NCI-H2081 (cell line): ENCODE measurements at regions not wholly inside any gene's neighbourhood (a gene's known extent, or its start where the extent isn't known, plus 50 kb on each side); places are given as distances from the start of the nearest gene placed in this dataset.
"Not testable (repeated sequence)": the region's sequence is repeated elsewhere in the genome, so short reads cannot be mapped to it uniquely, and the experiment has no call there.

Experiments used
- DNase-seq, 2 experiments: peaks; one replicate each; lab custom pipeline; 2025; lab: John Stamatoyannopoulos, UW

GRCh38 chr2:187782301-187782700, 228.1 kb upstream of the TFPI start:
- no peak for DNase-seq

- DNase-seq, result no peak
Observed at GRCh38 chr2:187783446-187783845, 229.2 kb upstream of the TFPI start.

- not testable (repeated sequence) for DNase-seq
Observed at GRCh38 chr2:187784138-187784537, 229.9 kb upstream of the TFPI start.

GRCh38 chr2:187799601-187800000, 245.4 kb upstream of the TFPI start:
- DNase-seq, result no peak

- DNase-seq, result no peak
Observed at GRCh38 chr2:187803816-187804215, 249.6 kb upstream of the TFPI start.

GRCh38 chr2:187815113-187815512, 260.9 kb upstream of the TFPI start:
- DNase-seq, result no peak

GRCh38 chr2:187819624-187820023, 265.4 kb upstream of the TFPI start:
- DNase-seq, result no peak

- DNase-seq, result no peak
Observed at GRCh38 chr2:187825108-187825507, 270.9 kb upstream of the TFPI start.

GRCh38 chr2:187826023-187826422, 271.8 kb upstream of the TFPI start:
- DNase-seq, result peak in 1 of 2 experiments; percentile 7

GRCh38 chr2:187834787-187835186, 280.6 kb upstream of the TFPI start:
- DNase-seq, result no peak

- no peak for DNase-seq
Observed at GRCh38 chr2:187838690-187839089, 284.5 kb upstream of the TFPI start.

- DNase-seq, result no peak
Observed at GRCh38 chr2:187842315-187842714, 288.1 kb upstream of the TFPI start.

GRCh38 chr2:187842978-187843847, 289.0 kb upstream of the TFPI start:
- peak; percentile 54 to 56 for DNase-seq

- DNase-seq, result no peak
Observed at GRCh38 chr2:187847245-187848208, 293.3 kb upstream of the TFPI start.

- no peak for DNase-seq
Observed at GRCh38 chr2:187851955-187852561, 297.8 kb upstream of the TFPI start.

- DNase-seq, result peak in 1 of 2 experiments; percentile 7
Observed at GRCh38 chr2:187853381-187853791, 299.2 kb upstream of the TFPI start.

GRCh38 chr2:187854801-187855200, 300.6 kb upstream of the TFPI start:
- no peak for DNase-seq

GRCh38 chr2:187855689-187856088, 301.5 kb upstream of the TFPI start:
- DNase-seq, result no peak

GRCh38 chr2:187857826-187858225, 303.6 kb upstream of the TFPI start:
- DNase-seq, result no peak

GRCh38 chr2:187862715-187863114, 308.5 kb upstream of the TFPI start:
- DNase-seq, result no peak

- DNase-seq, result no peak
Observed at GRCh38 chr2:187865025-187865424, 310.8 kb upstream of the TFPI start.

GRCh38 chr2:187867165-187867564, 312.9 kb upstream of the TFPI start:
- no peak for DNase-seq
